Tibial nerve (tissue), 4 donors: ENCODE measurements at regions not wholly inside any gene's neighbourhood (a gene's known extent, or its start where the extent isn't known, plus 50 kb on each side); places are given as distances from the start of the nearest gene placed in this dataset.

Experiments
- DNase-seq, 2 donors: peaks; one replicate each; pipeline ENCODE4 v3.0.0-alpha.2; 2019; ENCODE audit warnings: low spot score in 2 of 2
- H3K27ac ChIP-seq, 4 donors: fragments of 200-600 bp; sonication (generic) in 3 of 4; one replicate each; pipeline ENCODE4 v1.5.1; 2017 to 2019; ENCODE audit warnings: mild to moderate bottlenecking in 1 of 4
- H3K27me3 ChIP-seq, 2 donors: fragments of 200-600 bp; sonication (generic) in 1 of 2; one replicate each; pipeline versions ENCODE4 v1.5.1 to v1.6.0; 2017 to 2019
- H3K36me3 ChIP-seq, 3 donors: fragments of 200-600 bp; sonication (generic); one replicate each; pipeline ENCODE4 v1.5.1; 2018 to 2019
- H3K4me1 ChIP-seq, 4 donors: fragments of 200-600 bp; sonication (generic) in 3 of 4; one replicate each; pipeline ENCODE4 v1.5.1; 2017 to 2019
- H3K4me3 ChIP-seq, 4 donors: fragments of 200-600 bp; sonication (generic) in 3 of 4; one replicate each; pipeline ENCODE4 v1.5.1; 2017 to 2019; ENCODE audit warnings: mild to moderate bottlenecking in 1 of 4, moderate library complexity in 1 of 4
- H3K9me3 ChIP-seq, 4 donors: fragments of 200-600 bp; sonication (generic) in 3 of 4; one replicate each; pipeline ENCODE4 v1.5.1; 2017 to 2019
- EP300 ChIP-seq, 2 donors: sonication (generic); formaldehyde crosslinking; IDR thresholded peaks; one replicate each; pipeline ENCODE4 v1.6.1; 2017; ENCODE audit warnings: antibody characterized with exemption in 2 of 2, mild to moderate bottlenecking in 1 of 2
- POLR2A ChIP-seq, 2 donors: fragments of 450-650 bp; IDR thresholded peaks; one replicate each; pipeline ENCODE4 v1.6.1; 2017; ENCODE audit warnings: antibody characterized with exemption in 2 of 2, mild to moderate bottlenecking in 2 of 2, moderate library complexity in 2 of 2
- WGBS, 2 donors: methylation state at CpG; one replicate each; pipeline ENCODE4 v1.1.5; 2018; 5-methylcytosine and 5-hydroxymethylcytosine counted together
- TF ChIP-seq, protein P1 (sequence below), 5 experiments: fragments of 200-600 bp in 3 of 5; fragments of 450-650 bp in 2 of 5; sonication (generic) in 3 of 5; IDR thresholded peaks; one replicate each; pipeline ENCODE4 v1.5.1; 2016 to 2019; ENCODE audit warnings: antibody characterized with exemption in 5 of 5, mild to moderate bottlenecking in 3 of 5, moderate library complexity in 2 of 5

DNA sequence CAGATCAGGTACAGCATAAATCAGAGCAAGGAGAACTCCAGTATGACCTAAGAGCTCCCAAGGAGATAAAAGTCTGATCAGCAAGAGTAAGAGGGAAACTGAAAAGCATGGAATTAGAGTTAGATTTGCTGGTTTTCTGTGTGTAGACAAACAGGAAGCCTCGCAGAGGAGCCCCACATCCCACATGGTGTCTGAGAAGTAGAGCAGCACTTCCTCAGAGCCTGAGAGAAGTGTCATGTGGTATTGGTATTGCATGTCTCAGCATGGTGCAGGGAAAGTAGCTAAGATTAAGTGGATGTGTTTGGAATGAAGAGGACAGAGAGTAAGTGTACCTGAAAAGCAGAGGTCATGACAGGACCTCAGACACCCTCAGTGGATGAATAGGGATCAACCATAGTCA is 175.4 kb upstream of the GBE1 start:
- 74 to 76% methylated on average over 1 of the region's 1 CpG for WGBS, 2 donors
- no peak overlapping the region for H3K4me3 ChIP-seq
- no peaks in the 10 kb centered on the region for H3K27me3 ChIP-seq
- no peaks in the 10 kb centered on the region for H3K36me3 ChIP-seq
- H3K27ac ChIP-seq = no peak overlapping the region
- H3K4me1 ChIP-seq = no peaks in the 10 kb centered on the region
- DNase-seq = no peak
- TF ChIP-seq POLR2A (IDR thresholded peaks at IDR 0.05) = no peak
- peak in 1 of 2 donors; percentile 26 for TF ChIP-seq EP300 (IDR thresholded peaks at IDR 0.05)
- peaks cover 0 to 6% (median 1%) of the 10 kb centered on the region in 4 donors for H3K9me3 ChIP-seq

DNA sequence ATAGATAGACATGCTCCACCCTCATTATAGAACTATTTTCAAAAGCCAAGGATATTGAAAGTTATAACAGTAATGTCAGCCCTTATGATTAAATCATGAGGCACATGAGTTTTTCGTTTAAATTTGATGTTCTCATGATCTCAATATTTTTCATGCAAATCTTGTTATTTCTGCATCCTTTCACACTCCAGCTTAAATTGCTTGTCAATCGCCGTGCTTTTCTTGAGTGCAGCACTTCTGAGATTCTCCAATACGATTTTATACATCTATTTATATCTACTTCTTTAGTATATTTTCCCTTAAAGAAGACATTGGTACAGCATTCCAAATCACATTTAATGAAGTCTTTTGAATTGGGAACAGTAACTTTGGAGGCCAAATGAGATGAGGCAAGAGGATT is 171.2 kb upstream of the GBE1 start:
- WGBS, 2 donors = 88 to 90% methylated on average over 4 of the region's 4 CpGs
- DNase-seq = no peak
- H3K9me3 ChIP-seq = no peaks in the 10 kb centered on the region
- H3K4me3 ChIP-seq = no peak overlapping the region
- no peak overlapping the region for H3K27ac ChIP-seq
- H3K4me1 ChIP-seq = no peaks in the 10 kb centered on the region
- H3K27me3 ChIP-seq = no peaks in the 10 kb centered on the region
- TF ChIP-seq EP300 (IDR thresholded peaks at IDR 0.05) (no peak), POLR2A (IDR thresholded peaks at IDR 0.05) (no peak)
- TF ChIP-seq, protein P1, sequence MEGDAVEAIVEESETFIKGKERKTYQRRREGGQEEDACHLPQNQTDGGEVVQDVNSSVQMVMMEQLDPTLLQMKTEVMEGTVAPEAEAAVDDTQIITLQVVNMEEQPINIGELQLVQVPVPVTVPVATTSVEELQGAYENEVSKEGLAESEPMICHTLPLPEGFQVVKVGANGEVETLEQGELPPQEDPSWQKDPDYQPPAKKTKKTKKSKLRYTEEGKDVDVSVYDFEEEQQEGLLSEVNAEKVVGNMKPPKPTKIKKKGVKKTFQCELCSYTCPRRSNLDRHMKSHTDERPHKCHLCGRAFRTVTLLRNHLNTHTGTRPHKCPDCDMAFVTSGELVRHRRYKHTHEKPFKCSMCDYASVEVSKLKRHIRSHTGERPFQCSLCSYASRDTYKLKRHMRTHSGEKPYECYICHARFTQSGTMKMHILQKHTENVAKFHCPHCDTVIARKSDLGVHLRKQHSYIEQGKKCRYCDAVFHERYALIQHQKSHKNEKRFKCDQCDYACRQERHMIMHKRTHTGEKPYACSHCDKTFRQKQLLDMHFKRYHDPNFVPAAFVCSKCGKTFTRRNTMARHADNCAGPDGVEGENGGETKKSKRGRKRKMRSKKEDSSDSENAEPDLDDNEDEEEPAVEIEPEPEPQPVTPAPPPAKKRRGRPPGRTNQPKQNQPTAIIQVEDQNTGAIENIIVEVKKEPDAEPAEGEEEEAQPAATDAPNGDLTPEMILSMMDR (IDR thresholded peaks at IDR 0.05) = no peak
- no peaks in the 10 kb centered on the region for H3K36me3 ChIP-seq

DNA sequence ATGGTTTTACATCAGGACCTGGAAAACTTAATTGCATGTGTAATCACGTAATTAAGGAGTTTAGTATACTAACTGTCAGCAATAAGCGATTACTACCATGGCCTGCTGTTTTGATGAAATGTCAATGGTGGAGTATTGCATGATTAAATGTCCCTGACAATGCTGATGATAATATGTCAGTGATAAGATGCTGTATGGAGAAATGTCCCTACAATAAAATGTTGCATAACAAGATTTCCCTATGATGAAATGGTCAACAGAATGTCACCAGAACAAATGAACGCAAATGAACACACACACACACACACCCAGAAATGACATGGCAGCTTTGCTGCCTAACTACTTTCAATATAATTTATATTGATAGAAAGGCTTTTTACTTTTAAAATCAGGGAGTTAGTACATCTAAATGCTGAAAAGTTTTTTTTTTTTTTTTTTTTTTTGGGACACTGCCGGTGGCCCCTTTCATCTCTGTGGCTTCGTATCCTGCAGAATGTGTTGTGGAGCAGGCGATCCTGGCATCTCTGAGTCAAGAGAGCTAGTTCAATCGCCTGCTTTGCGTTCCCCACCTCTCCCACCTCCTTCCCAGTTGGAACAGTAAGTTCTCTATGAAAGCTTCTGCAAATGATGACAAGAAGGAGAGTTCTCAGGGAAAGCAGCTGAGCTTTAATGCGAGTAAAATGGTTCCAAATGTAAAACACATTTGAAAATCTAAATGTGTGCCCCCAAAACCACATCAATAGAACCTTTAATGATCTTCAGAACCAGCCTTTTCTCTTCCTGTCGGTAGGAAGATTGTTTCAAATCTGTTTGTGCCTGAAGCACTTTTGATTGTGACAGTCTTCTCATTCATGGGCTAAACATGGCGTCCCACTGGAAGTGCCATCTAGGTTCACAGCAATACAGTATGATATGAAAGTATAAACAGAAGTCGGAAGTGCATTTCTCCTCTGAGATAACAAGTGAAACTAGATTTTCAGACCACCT is 170.1 kb upstream of the GBE1 start:
- H3K27ac ChIP-seq = no peak overlapping the region
- H3K27me3 ChIP-seq = no peaks in the 10 kb centered on the region
- no peaks in the 10 kb centered on the region for H3K4me1 ChIP-seq
- WGBS, 2 donors = 70 to 77% methylated on average over 12 of the region's 12 CpGs
- no peaks in the 10 kb centered on the region for H3K9me3 ChIP-seq
- DNase-seq = no peak
- no peak overlapping the region for H3K4me3 ChIP-seq
- H3K36me3 ChIP-seq = no peaks in the 10 kb centered on the region
- no peak for TF ChIP-seq POLR2A (IDR thresholded peaks at IDR 0.05)
- no peak for TF ChIP-seq EP300 (IDR thresholded peaks at IDR 0.05)
- TF ChIP-seq, protein P1 (IDR thresholded peaks at IDR 0.05) = no peak

DNA sequence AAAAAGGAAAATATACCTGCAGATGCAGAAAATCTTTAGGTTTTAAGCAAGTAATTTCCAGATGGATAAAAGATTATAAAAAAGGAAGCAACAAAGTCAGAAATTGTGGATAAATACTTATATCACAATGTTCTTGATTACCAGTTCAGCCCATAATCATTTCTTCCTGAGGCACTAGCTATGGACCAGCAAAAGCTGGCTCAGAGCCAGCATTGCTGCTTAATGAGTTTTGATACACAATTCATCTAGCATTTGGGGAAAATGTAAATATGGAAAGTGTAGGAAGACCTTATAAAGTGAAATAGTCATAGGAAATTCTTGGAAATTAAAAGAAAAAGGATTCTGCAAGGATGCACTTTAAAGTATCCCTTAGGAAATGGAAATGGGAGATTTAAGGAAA is 168.3 kb upstream of the GBE1 start:
- H3K27ac ChIP-seq = no peak overlapping the region
- TF ChIP-seq POLR2A (IDR thresholded peaks at IDR 0.05) (no peak), EP300 (IDR thresholded peaks at IDR 0.05) (no peak)
- TF ChIP-seq, protein P1 (IDR thresholded peaks at IDR 0.05) = no peak
- no peaks in the 10 kb centered on the region for H3K36me3 ChIP-seq
- H3K27me3 ChIP-seq = no peaks in the 10 kb centered on the region
- H3K4me1 ChIP-seq = no peaks in the 10 kb centered on the region
- no peak overlapping the region for H3K4me3 ChIP-seq
- DNase-seq = peak in 1 of 2 donors; percentile 7
- H3K9me3 ChIP-seq = no peaks in the 10 kb centered on the region

DNA sequence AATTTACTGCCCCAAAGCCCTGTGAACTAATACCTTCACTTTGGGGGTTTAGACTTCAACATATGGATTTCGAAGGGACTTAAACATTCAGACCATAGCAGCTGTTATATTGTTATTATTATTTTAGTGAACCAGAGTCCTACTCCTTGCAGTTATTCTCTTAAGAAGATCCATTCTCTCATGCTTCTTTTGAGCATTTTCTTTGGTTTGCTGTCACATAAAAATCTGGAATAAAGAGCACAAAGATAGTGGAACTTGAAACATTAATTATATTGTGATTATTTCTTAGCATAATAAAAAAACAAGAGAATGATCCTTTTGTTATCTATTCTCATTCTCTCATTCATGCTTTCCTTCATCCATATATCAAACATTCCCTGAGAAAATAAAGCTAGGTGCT is 166.4 kb upstream of the GBE1 start:
- H3K27ac ChIP-seq = no peak overlapping the region
- 76 to 93% methylated on average over 1 of the region's 1 CpG for WGBS, 2 donors

More for the DNA sequence above, 166.4 kb upstream of the GBE1 start:
- no peaks in the 10 kb centered on the region for H3K36me3 ChIP-seq
- no peaks in the 10 kb centered on the region for H3K9me3 ChIP-seq
- H3K4me3 ChIP-seq = no peak overlapping the region
- no peak for TF ChIP-seq POLR2A (IDR thresholded peaks at IDR 0.05)
- TF ChIP-seq EP300 (IDR thresholded peaks at IDR 0.05) = no peak
- TF ChIP-seq, protein P1 (IDR thresholded peaks at IDR 0.05) = no peak
- no peaks in the 10 kb centered on the region for H3K27me3 ChIP-seq
- no peaks in the 10 kb centered on the region for H3K4me1 ChIP-seq
- DNase-seq = no peak
